GM19043 (cell line): ENCODE measurements at regions not wholly inside any gene's neighbourhood (a gene's known extent, or its start where the extent isn't known, plus 50 kb on each side); places are given as distances from the start of the nearest gene placed in this dataset.
"Not testable (repeated sequence)": the region's sequence is repeated elsewhere in the genome, so short reads cannot be mapped to it uniquely, and the experiment has no call there.

Experiments used
- ATAC-seq: cut with Tn5 transposase; IDR thresholded peaks from one replicate; pipeline ENCODE4 v1.9.1; 2021; ENCODE audit warnings: low read depth; ENCODE audit not compliant: unreplicated experiment

GRCh38 chr11:38206663-38207062 lies 1608.6 kb upstream of the RAG2 start:
- ATAC-seq, result no peak

GRCh38 chr11:38191101-38191500 lies 1593.1 kb upstream of the RAG2 start:
- no peak for ATAC-seq

DNA sequence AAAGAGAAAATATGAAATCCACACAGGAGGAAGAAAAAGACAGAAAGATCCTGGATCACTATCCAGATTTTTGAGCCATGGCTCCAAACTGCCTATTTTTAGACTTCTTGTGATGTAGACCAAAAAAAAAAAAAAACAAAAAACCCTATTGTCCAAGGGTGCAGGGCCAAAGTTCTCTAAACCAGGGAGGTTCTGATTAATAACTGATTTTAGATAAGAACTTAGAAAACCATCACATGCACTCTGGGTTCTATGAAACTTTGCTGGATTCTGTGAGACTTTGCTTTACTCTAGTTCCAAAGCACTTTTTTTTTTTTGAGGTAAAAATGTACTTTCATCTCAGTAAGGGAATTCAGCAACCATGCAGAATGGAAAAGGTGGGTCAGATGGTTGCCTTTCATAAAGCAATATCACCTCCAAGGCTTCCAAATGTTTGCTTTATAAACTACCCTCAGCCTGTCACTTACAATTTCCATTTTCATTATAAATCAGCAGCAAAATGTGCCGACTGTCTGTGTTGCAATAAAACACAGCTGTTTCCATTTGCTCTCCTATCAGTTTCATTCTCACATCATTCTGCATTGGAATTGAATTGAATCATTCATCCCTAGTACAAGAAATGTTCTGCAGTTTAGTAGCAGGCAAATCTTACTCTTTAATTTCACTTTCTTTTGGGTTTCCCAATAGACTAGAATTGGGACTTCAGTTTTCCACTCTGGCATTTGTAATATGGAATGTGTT lies 1584.3 kb upstream of the RAG2 start:
- no peak for ATAC-seq

- no peak for ATAC-seq
Observed at GRCh38 chr11:38176686-38177322, 1578.8 kb upstream of the RAG2 start.

GRCh38 chr11:38173676-38174075 lies 1575.6 kb upstream of the RAG2 start:
- no peak for ATAC-seq

DNA sequence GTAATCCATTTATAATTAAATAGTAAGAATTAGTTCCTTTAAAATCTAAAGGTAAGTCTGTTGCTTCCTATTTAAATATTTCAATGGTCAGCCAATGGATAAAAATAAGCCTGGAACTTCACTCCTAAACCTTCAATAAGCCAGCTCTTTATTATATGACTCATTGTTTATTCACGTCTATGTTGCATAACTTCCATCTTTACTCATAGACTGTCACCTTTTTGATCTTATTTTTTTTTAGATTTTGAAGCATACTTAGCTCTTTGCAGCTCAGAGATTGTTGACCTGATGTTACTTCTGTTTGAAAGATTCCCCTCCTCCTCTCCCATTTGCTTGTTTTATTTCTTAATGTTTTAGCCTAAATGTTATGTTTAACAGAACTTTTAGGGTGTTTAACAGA lies 1571.2 kb upstream of the RAG2 start:
- ATAC-seq, result no peak

DNA sequence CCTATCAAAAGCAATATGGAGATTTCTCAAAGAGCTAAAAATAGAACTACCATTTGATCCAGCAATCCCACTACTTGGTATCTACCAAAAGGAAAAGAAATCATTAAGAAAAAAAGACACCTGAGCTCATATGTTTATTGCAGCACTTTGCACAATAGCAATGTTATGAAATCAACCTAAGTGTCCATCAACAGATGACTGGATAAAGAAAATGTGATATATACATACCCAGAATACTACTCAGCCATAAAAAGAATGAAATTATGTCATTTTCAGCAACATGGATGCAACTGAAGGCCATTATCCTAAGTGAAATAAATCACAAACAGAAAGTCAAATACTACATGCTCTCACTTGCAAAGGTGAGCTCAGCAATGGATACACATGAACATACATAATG lies 1565.5 kb upstream of the RAG2 start:
- ATAC-seq, result no peak

GRCh38 chr11:38160433-38160832 lies 1562.4 kb upstream of the RAG2 start:
- no peak for ATAC-seq

GRCh38 chr11:38159038-38159437 lies 1561.0 kb upstream of the RAG2 start:
- ATAC-seq, result no peak

GRCh38 chr11:38156495-38157146 lies 1558.6 kb upstream of the RAG2 start:
- ATAC-seq, result no peak

DNA sequence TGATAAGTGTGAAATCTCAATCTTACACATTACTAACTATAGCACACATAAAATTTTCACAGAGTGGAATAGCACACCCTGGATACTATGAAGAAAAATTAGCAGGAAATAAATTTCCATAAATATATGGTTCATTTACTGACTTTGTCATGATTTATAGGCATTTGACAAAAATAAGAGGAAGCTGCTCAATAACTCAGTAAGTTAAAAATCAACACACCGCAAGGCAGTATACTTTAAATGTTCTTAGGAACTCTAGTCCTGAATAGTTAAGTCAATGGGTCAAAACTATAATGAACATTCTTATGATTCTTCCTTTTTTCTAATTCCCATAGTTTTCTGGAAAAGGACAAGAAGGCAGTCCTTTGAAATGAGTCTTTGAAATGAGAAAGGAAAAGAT lies 1557.8 kb upstream of the RAG2 start:
- ATAC-seq, result no peak

DNA sequence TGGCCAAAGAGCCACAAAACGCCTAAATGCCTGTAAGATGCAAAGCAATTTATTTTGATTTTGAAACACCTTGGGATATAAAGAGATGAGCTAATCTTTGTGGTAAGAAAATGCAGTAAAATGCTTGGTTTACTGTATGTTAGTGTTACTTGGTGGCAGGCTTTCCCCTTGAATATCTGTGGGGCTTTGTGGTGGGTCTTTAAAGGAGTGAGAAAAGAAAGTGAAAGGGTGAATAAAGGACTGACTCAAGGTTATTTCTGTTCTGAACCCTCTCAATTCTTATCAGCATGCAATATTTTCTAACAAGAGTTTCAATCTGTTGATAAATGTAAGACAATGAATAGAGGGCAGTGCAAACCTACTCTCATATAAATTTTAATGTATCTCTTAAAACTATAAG lies 1555.9 kb upstream of the RAG2 start:
- ATAC-seq, result no peak

GRCh38 chr11:38143852-38144251 lies 1545.8 kb upstream of the RAG2 start:
- ATAC-seq, result no peak

DNA sequence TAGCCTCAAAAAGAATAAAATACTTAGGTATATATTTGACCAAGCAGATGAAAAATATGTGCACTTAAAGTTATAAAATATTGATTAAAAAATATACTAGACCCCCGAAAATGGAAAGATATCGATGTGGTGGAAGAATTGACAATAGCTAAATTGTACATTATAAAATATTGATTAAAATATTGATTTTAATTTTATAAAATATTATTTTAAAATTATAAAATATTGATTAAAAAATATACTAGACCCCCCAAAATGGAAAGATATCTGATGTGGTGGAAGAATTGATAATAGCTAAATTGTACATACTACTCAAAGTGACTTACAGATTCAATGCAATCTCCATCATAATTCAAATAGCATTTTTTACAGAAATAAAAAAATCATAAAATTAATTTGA lies 1540.9 kb upstream of the RAG2 start:
- ATAC-seq, result no peak

DNA sequence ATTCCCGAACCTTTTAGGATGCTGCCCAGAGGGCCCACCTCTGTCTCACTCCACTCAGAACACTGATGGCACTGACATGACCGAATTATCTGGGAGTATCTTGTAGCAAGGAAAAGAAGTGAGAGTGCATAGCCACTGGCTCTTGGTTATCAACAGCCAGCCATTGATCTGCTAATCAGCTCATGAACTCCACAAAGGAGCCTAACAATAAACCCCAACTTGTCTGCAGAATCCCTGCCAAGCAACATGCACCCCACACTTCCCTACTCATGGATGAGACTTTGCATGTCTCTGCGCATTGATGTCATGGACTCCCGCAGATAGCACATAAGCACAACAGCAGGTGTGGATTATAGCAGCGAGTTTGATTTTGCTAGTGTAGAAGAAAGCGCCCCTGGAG lies 1538.9 kb upstream of the RAG2 start:
- no peak for ATAC-seq

DNA sequence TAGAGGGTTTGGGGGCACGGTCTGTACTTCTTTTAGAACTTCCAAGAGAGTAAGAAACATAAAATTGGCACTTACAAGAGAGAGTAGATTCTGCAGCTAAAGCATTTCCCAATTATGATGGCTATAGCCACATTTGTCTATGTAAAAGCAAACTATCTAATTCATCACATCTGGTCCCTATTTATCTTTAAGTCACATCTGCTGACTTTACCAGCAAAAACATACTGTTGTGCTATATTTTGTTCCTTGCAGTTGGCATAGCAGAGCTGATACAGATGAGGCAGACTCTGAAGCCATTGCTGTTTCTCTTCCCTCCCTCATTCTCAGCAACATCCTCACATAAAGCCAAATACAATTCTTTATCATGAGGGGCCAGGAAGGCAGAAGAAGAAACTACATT lies 1533.5 kb upstream of the RAG2 start:
- ATAC-seq, result no peak

DNA sequence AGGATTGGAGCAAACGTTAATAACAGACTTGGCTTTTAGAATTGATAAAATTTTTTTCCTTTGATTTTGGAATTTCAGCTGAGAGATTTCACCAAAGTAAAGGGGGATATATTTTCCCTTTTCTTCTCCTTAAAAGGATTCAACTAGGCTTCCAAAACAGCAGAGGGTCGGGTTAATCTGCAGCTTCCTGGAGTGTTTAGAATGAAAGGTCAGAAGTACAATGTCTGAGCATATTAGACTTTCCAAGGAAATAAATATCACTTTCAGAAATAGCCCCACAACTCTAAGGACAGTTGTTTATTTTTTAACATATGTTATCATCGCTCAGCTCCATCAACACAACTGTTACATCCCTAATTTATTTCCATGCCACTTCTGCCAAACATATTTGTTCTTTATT lies 1532.9 kb upstream of the RAG2 start:
- ATAC-seq, result no peak

DNA sequence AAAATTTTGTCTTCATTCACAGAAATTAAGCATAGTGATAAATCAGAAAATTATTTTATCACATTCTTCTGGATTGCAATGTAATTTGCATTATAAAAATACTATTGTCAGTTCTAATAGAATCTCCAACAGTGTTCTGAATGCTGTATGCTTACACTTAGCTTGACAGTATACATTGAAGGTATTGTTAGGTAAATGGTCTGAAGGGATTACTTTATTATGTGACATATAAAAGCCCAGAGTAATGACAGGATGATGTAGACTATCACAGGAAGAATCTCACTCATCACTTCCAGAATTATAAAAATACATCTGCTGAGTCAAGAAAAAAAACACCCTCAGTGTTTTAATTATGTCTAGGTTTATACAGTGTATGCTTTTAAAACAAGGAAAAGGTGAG lies 1532.5 kb upstream of the RAG2 start:
- ATAC-seq, result no peak

DNA sequence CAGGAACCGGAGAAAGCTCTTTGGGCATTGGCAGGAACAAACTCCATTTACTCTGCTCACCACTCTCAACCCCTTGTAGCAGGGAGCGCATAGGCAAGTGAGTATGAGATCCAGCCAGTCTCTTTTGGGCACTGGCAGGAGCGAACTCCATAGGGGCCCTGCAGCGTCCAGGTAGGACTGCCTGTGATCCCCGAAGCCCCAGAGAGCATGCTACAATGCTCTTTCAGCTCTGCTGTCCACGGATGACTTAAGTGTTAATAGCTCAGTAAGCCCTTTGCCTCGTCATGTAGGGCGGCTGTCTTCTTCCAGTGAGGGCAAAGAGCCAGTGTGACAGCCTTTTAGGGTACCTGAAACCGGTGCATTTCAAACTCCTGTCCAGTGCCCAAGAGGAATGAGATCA lies 1525.6 kb upstream of the RAG2 start:
- no peak for ATAC-seq

GRCh38 chr11:38116616-38117015 lies 1518.6 kb upstream of the RAG2 start:
- ATAC-seq, result not testable (repeated sequence)

- ATAC-seq, result not testable (repeated sequence)
Observed at GRCh38 chr11:38115381-38115780, 1517.3 kb upstream of the RAG2 start.
